COLO668 (cell line): ENCODE measurements at regions not wholly inside any gene's neighbourhood (a gene's known extent, or its start where the extent isn't known, plus 50 kb on each side); places are given as distances from the start of the nearest gene placed in this dataset.
"Not testable (repeated sequence)": the region's sequence is repeated elsewhere in the genome, so short reads cannot be mapped to it uniquely, and the experiment has no call there.

ENCODE experiments used
- DNase-seq: peaks from one replicate; lab custom pipeline; 2025; ENCODE audit not compliant: unreplicated experiment; lab: John Stamatoyannopoulos, UW

DNA sequence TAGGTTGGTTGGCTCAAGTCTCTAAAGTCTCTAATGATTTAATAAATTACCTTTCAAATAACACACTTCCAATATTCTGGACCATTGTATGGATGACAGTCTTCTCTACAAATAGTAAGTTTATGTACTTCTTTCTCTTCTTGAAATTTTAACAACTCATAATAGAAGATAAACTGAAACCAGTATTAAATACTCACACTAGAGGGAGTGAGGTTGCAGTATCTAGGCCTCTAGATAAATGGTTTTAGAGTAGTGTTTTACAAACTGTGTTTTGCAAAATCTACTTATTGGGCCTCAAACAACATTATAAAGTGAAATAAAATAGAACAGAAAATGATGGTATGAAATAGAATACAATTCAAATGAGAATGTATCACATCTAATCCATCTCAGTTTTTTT lies 479.9 kb upstream of the BRINP3 start:
- DNase-seq, result no peak

- no peak for DNase-seq
Measured at GRCh38 chr1:190963321-190963720, 485.7 kb upstream of the BRINP3 start.

DNA sequence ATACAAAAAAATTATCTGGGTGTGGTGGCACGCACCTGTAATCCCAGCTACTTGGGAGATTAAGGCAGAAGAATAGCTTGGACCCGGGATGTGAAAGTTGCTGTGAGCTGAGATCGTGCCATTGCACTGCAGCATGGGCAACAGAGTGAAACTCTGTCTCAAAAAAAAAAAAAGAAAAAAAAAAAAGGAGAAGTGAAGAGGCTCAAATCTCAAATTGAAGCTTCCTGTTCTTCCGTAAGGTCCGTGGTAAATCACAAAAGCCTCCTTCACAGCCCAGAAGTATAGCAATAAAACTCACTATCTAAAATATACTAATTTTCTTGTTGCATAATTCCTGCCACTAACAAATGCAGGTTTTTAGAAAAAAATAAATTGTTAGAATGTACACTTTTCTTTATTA lies 498.2 kb upstream of the BRINP3 start:
- DNase-seq, result no peak

- no peak for DNase-seq
Measured at GRCh38 chr1:191002768-191003167, 525.1 kb upstream of the BRINP3 start.

- DNase-seq, result no peak
Measured at GRCh38 chr1:191016765-191017164, 539.1 kb upstream of the BRINP3 start.

GRCh38 chr1:191022856-191023255 lies 545.2 kb upstream of the BRINP3 start:
- no peak for DNase-seq

DNA sequence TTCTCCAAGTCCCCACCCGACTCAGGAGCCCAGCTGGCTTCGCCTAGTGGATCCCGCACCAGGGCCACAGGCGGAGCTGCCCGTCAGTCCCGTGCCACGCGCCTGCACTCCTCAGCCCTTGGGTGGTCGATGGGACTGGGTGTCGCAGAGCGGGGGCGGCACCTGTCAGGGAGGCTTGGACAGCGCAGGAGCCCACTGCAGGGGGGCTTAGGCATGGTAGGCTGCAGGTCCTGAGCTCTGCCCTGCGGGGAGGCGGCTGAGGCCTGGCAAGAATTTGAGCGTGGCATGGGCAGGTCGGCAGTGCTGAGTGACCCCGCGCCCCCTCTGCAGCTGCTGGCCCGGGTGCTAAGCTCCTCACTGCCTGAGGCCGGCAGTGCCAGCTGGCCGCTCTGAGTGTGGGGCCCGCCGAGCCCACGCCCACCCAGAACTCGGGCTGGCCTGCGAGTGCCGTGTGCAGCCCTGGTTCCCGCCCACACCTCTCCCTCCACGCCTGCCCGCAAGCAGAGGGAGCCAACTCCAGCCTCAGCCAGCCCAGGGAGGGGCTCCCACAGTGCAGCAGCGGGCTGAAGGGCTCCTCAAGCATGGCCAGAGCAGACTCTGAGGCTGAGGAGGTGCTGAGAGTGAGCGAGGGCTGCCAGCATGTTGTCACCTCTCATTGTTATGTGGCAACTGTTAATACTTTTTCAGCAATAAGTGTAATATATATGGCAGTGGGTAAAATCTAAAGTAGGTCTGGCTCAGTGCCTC lies 548.4 kb upstream of the BRINP3 start:
- DNase-seq, result no peak

DNA sequence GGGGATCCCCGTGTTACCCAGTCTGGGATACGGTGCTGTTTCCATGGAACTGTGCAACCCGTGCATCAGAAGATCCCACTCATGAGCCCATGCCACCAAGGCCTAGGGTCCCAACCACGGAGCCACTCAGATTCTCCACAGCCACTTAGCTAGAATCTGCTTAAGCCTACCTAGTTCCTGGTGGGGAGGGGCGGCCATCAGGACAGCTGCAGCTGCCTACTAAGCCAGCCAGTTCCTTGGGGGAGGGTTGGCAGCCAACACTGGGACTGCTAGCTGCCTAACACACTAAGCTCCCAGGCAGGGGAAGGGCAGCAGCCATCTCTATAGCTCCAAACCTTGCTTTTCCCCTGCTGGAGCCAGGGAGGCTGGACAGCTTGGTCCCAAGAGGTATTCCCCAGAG lies 549.2 kb upstream of the BRINP3 start:
- DNase-seq, result no peak

DNA sequence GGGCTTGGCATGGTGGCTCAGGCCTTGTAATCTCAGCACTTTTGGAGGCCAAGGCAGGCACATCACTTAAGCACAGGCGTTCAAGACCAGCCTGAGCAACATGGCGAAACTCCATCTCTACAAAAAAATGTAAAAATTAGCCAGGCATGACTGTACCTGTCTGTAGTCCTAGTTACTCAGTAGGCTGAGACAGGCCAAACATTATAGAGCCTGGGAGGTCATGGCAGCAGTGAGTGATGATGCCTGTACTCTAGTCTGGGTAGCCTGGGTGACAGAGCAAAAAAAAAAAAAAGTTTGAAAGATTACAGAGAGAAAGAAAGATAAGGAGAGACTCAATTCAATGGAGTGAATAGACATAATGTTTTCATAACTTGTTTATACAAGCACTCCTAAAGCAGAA lies 556.5 kb upstream of the BRINP3 start:
- no peak for DNase-seq

DNA sequence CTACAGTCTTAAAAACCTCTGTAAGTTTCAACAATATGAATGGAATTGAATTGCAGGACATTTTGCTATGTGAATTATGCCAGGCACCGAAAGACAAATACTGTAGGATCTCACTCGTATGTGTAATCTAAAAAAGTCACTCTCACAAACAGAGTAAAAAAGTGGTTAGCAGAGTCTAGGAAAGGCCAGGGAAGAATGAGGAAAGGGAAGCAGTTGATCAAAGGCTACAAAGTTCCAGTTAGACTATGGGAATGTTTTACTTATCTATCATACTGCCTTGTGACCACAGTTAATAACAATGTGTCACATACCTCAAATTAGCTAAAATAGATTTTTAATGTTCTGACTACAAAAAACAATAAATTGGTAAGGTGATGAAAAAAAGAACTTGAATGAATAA lies 565.4 kb upstream of the BRINP3 start:
- DNase-seq, result no peak

DNA sequence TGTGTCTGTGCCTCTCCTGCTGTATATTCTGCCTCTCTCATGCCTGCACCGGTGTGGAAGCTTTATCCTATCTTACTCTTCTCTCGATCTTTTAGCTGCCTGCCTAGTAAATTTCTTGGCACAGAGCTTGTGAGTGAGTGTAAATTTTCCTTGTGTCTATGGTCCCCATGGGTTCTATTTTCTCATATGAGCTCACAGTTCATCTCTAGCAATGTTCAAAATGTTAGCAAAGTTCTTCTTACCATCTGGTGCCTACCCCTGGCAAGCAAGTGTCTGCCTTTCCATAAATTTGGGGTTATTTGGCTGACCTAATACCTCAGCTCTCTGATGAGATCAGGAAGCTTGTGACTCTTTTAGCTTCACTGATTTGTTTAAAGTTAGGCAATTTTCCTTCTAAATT lies 572.1 kb upstream of the BRINP3 start:
- no peak for DNase-seq

- no peak for DNase-seq
Measured at GRCh38 chr1:191052888-191053287, 575.2 kb upstream of the BRINP3 start.

- no peak for DNase-seq
Measured at GRCh38 chr1:191065346-191065745, 587.7 kb upstream of the BRINP3 start.

DNA sequence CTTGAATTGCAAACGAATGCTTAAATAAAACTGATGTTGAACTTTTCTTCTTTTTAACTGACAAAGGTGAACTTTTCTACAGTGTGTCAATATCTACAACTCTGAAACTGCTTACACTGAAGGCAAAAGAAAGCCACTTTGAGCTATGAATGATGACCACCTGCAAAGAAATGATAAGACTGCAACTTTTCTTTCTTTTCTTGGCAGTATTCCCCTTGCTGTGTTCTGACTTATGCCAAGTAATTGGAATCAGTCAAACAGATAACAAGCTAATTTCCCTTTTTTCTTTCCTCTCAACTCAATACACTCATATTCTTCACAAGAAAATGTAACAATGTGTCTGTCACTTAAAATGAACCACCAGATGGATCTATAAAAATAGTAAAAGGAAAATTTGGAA lies 588.1 kb upstream of the BRINP3 start:
- DNase-seq, result no peak

DNA sequence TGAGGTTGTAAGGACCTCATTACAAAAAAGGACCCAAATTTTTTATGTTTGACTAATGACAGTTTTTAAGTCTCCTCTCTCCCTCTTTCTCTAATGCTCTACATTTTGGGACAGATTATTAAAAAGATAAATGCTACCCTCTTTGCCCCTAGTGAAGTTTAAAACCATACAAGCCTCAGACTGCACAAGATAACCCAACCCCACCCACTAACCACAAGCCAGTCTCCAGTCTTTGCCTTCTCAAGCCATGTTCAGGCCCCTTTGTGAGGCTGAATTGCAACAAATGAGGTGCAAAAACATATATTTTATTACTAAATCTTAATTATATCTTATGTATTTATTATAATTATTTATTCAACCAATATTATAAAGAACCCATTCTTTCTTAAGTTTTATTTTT lies 597.2 kb upstream of the BRINP3 start:
- DNase-seq, result no peak

DNA sequence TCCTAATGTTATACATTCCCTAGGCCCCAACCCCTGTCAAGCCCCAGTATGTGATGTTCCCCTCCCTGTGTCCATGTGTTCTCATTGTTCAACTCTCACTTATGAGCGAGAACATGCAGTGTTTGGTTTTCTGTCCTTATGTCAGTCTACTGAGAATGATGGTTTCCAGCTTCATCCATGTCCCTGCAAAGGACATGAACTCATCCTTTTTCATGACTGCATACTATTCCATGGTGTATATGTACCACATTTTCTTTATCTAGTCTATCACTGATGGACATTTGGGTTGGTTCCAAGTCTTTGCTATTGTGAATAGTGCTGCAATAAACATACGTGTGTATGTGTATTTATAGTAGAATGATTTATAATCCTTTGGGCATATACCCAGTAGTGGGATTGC lies 605.4 kb upstream of the BRINP3 start:
- DNase-seq, result not testable (repeated sequence)

DNA sequence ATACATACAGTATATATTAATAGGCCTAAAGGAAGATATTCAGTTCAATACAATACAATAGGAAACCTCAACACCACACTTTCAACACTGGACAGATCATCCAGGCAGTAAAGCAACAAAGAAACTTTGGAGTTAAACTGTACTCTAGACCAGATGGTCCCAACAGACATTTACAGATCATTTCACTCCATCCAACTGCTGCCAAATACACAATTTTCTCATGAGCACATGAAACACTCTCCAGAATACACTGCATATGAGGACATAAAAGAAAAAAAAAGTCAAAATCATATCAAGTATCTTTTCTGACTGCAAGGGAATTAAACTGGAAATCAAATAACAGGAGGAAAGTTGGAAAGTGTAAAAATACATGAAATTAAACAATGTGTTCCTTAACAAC lies 607.5 kb upstream of the BRINP3 start:
- DNase-seq, result no peak

- no peak for DNase-seq
Measured at GRCh38 chr1:191086910-191087309, 609.2 kb upstream of the BRINP3 start.

DNA sequence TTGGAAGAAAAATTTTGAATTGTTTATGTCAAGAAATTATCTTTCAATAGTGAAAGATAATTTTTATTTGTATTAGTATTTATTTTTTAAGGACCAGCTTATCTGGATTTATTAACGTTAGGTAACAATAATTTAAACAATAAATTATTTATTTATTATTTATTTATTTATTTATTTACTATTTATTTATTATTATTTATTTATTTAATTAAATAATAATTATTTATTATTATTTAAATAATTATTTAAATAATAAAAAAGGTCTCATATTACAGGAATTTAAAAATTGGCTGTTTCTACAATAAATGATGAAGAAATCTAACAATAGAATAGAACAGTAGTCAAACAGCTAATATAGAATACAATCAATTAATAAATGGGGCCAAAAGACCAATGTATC lies 618.7 kb upstream of the BRINP3 start:
- no peak for DNase-seq

DNA sequence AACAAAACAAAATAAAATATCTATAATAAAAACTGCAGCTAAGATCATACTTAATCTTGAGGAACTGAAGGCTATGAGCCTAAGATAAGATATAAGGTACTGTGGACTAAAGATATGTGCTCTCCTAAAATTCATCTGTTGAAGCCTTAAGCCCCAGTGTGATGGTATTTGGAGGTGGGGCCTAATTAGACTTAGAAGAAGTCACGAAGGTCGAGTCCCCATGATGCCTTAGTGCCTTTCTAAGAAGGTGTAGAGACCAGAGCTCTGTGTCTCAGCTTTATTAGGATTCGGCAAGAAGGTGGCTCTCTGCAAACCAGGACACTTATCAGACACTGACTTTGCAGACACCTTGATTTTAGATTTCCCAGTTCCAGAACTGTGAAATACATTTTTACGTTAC lies 622.0 kb upstream of the BRINP3 start:
- DNase-seq, result no peak

- DNase-seq, result no peak
Measured at GRCh38 chr1:191101960-191102359, 624.3 kb upstream of the BRINP3 start.

GRCh38 chr1:191125950-191126349 lies 648.3 kb upstream of the BRINP3 start:
- no peak for DNase-seq

GRCh38 chr1:191134796-191135195 lies 657.1 kb upstream of the BRINP3 start:
- DNase-seq, result no peak
